ENCODE measurements at regions not wholly inside any gene's neighbourhood (a gene's known extent, or its start where the extent isn't known, plus 50 kb on each side); places are given as distances from the start of the nearest gene placed in this dataset.

GRCh38 chr1:238171985-238172384 is 281.3 kb upstream of the ZP4 start:
- Histone ChIP-seq H3K4me3 (no peak overlapping the region), H3K4me1 (peaks cover 7% of the 10 kb centered on the region), H3K9me3 (no peaks in the 10 kb centered on the region), H3K36me3 (replicated peaks) (no peaks in the 10 kb centered on the region), H3K27me3 (ENCODE audit: low read depth) (no peaks in the 10 kb centered on the region)
- DNase-seq (ENCODE audit: low spot score in 2 of 2): no peak
- in situ Hi-C loops (cut with MboI; ENCODE audit: low sequenced_read_pairs): no loop called here

DNA sequence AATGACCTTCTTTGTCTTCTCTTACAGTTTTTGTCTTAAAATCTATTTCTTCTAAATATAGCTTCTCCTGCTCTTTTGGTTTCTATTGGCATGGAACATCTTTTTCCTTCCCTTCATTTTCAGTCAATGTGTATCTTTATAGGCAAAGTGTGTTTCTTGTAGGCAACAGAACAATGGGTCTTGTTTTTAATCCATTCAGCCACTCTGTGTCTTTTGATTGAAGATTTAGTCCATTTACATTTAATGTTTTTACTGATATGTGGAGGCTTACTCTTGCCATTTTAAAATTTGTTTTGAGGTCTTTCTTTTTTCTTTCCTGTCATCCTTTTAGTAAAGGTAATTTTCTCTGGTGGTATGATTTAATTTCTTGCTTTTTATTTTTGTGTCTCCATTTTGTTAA is 271.2 kb upstream of the ZP4 start:
- H3K4me1 ChIP-seq: no peaks in the 10 kb centered on the region
- no peaks in the 10 kb centered on the region for H3K36me3 ChIP-seq (replicated peaks)
- DNase-seq (ENCODE audit: low spot score in 2 of 2): no peak
- H3K9me3 ChIP-seq: peaks cover 7% of the 10 kb centered on the region
- no peaks in the 10 kb centered on the region for H3K27me3 ChIP-seq (ENCODE audit: low read depth)
- H3K4me3 ChIP-seq: no peak overlapping the region
- in situ Hi-C loops (cut with MboI; ENCODE audit: low sequenced_read_pairs): no loop called here

DNA sequence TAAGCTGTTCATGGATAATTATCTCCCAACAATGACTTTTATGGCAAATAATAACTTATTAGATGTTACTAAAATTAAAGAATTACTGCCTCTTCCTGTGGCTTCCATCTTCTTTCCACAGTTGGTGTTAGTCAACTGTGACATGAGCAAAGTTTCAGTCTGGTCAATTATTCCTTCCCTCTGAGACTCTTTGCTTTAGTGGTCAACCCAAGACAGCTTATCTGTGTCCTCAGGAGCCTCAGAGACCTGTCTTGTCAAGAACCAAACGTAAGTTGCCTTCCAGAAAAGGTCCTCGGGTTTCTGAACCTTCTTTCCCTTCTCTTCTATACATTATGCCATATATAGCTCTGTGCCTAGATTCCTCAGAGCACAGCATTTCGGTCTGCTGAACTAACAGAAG is 263.2 kb upstream of the ZP4 start:
- Histone ChIP-seq H3K9me3 (no peaks in the 10 kb centered on the region), H3K27me3 (ENCODE audit: low read depth) (no peaks in the 10 kb centered on the region), H3K4me3 (no peak overlapping the region), H3K36me3 (replicated peaks) (no peaks in the 10 kb centered on the region), H3K4me1 (no peaks in the 10 kb centered on the region)
- in situ Hi-C loops (cut with MboI; ENCODE audit: low sequenced_read_pairs): no loop called here
- DNase-seq (ENCODE audit: low spot score in 2 of 2): no peak

DNA sequence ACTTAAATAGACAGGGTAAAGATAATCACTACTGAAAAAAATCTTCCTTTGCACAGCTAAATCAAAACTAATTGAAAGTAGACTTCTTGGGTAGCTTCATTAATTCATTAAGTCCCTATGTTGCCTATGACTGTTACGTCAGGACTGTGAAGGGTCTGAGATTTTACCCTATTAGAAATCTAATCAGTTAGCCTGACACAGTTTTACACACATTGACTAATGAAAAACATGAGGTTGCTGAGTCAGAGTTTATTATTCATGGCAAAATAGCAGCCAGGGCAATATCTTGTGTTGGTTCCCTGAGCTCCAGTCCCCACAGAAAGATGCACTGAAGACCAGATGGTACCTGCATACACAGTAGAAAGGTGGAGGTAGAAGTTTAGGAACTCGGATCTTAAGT is 262.5 kb upstream of the ZP4 start:
- Histone ChIP-seq H3K36me3 (replicated peaks) (no peaks in the 10 kb centered on the region), H3K9me3 (no peaks in the 10 kb centered on the region), H3K4me1 (no peaks in the 10 kb centered on the region), H3K27me3 (ENCODE audit: low read depth) (no peaks in the 10 kb centered on the region), H3K4me3 (no peak overlapping the region)
- in situ Hi-C loops (cut with MboI; ENCODE audit: low sequenced_read_pairs): no loop called here
- DNase-seq (ENCODE audit: low spot score in 2 of 2): no peak

DNA sequence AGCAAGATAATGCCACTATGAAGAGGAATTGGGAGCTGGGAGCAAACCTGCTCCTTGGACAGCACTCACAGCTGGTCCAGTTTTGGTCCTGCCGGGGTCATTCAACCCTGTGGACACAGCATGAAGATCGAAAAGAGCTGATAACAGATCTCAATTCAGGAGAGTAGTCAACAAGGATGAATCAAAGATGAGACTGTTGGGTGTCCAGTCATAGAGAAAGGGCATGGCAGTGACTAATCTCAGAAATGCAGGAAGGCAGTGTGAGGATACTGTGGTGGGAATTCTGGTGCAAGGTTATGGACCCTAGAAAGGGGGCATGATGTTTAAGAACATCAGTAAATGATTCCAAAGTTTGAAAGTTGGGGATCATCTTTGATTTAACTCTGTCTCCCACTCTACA is 261.4 kb upstream of the ZP4 start:
- Histone ChIP-seq H3K27me3 (ENCODE audit: low read depth) (no peaks in the 10 kb centered on the region), H3K36me3 (replicated peaks) (no peaks in the 10 kb centered on the region), H3K4me1 (no peaks in the 10 kb centered on the region), H3K9me3 (no peaks in the 10 kb centered on the region), H3K4me3 (no peak overlapping the region)
- no peak for DNase-seq (ENCODE audit: low spot score in 2 of 2)
- in situ Hi-C loops (cut with MboI; ENCODE audit: low sequenced_read_pairs): no loop called here

GRCh38 chr1:238143038-238143437 is 252.3 kb upstream of the ZP4 start:
- in situ Hi-C loops (cut with MboI; ENCODE audit: low sequenced_read_pairs): no loop called here
- H3K4me1 ChIP-seq: peaks cover 10% of the 10 kb centered on the region
- no peak overlapping the region for H3K4me3 ChIP-seq
- no peaks in the 10 kb centered on the region for H3K36me3 ChIP-seq (replicated peaks)
- no peak for DNase-seq (ENCODE audit: low spot score in 2 of 2)
- H3K9me3 ChIP-seq: no peaks in the 10 kb centered on the region
- H3K27me3 ChIP-seq (ENCODE audit: low read depth): no peaks in the 10 kb centered on the region

DNA sequence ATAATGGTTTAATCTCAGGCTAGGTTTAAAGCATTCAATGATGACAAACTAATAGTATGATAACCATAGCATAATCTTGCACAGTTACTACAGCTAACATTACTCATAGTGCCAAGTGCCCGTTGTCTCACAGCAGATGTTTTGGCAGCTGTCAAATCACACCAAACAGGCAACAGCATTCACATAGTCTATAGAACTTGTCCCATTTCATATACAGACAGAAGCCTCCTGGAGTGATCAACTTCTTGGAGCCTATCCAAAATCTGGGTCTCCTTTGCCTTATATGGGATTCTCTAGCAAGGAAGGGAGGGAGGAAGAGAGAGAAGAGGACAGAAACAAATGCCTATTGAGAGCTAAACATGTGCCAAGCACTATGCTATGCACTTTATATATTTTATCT is 250.6 kb upstream of the ZP4 start:
- Histone ChIP-seq H3K4me1 (peaks cover 10% of the 10 kb centered on the region), H3K9me3 (no peaks in the 10 kb centered on the region), H3K36me3 (replicated peaks) (no peaks in the 10 kb centered on the region), H3K27me3 (ENCODE audit: low read depth) (no peaks in the 10 kb centered on the region), H3K4me3 (no peak overlapping the region)
- DNase-seq (ENCODE audit: low spot score in 2 of 2): no peak
- in situ Hi-C loops (cut with MboI; ENCODE audit: low sequenced_read_pairs): no loop called here

DNA sequence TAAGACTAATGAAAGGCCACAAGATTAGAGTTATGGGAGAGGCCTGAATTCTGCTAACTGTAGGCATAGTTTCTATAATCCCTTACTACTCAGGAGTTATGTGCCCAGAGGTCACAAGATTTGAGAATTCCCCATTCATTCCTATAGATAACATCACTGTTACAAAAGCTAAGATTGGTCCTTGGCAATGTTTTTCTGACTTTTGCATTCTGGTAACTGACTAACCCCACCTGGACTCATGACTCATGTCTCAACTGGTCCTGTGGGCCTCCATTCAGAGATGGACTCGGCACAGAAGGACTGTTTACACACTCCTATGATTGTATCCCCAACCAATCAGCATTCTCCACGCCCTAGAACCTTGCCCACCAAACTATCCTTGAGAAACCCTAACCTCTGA is 249.0 kb upstream of the ZP4 start:
- in situ Hi-C loops (cut with MboI; ENCODE audit: low sequenced_read_pairs): no loop called here
- Histone ChIP-seq H3K36me3 (replicated peaks) (no peaks in the 10 kb centered on the region), H3K9me3 (no peaks in the 10 kb centered on the region), H3K27me3 (ENCODE audit: low read depth) (no peaks in the 10 kb centered on the region), H3K4me1 (peaks cover 10% of the 10 kb centered on the region), H3K4me3 (no peak overlapping the region)
- DNase-seq (ENCODE audit: low spot score in 2 of 2): no peak

- in situ Hi-C loops (cut with MboI; ENCODE audit: low sequenced_read_pairs): no loop called here
- no peak for DNase-seq (ENCODE audit: low spot score in 2 of 2)
- Histone ChIP-seq H3K4me3 (no peak overlapping the region), H3K4me1 (peaks cover 9% of the 10 kb centered on the region), H3K9me3 (no peaks in the 10 kb centered on the region), H3K36me3 (replicated peaks) (no peaks in the 10 kb centered on the region), H3K27me3 (ENCODE audit: low read depth) (no peaks in the 10 kb centered on the region)
Observed at GRCh38 chr1:238138059-238138626, 247.4 kb upstream of the ZP4 start.

DNA sequence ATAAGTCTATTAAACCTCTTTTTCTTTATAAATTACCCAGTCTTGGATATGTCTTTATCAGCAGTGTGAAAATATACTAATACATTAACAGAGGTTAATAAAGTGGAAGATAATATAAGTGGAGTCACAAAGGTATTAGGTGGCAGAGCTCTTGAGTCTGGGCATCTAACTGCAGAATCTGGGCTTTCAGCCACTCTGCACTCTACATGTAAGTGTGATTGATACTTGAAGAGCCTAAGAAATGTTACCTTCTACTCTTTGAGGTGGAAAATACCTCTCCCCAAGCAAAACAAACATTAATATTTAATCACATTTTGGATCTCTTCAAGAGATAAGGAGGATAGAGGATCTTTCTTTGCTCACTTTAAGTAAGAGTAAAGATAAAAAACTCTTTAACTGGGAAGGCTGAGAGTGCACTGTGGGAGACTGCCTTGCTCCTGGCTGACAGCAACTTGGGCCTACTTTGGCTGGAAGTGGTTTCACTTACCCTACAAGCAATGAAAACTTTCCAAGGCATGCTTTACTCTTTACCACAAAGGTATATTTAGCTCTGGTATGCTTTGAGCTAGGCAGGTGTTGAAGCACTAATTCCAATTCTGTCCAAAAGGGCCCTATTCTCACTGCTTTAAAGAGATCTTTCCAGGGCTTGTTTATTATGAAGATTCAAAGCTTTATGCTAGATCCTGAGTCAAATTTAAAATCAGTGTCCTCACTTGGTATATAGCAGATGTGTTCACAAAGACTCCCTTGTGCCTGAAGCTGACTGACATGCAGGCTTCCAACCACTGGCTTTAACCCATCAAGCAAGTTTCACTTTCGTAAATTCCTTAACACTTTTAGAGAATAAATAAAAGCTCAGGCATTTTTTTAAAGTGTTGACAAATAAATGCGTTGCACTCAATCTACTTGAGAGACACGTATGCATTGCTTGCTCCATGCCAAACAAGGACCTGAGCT is 245.3 kb upstream of the ZP4 start:
- no peaks in the 10 kb centered on the region for H3K27me3 ChIP-seq (ENCODE audit: low read depth)
- no peak overlapping the region for H3K4me3 ChIP-seq
- no peak for DNase-seq (ENCODE audit: low spot score in 2 of 2)
- H3K4me1 ChIP-seq: peaks cover 7% of the 10 kb centered on the region
- no peaks in the 10 kb centered on the region for H3K9me3 ChIP-seq
- in situ Hi-C loops (cut with MboI; ENCODE audit: low sequenced_read_pairs): no loop called here
- no peaks in the 10 kb centered on the region for H3K36me3 ChIP-seq (replicated peaks)

DNA sequence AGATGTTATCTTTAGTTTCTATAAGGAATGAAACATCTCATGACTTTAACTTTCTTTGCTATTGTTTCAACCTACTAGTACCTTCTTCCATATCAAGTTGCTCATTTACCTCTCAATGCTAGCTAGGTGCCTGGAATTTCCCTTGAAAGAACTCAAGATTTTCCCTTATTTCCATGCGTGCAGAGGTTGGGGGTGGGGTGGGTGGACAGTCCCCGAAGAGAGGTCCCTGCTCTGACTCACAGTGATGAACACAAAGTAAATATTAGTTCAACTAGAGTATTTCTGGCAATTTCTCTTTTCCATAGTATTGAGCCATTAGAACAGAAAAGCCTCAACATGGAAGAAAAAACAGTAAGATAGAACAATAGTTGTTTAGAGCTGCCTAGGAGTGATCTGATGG is 239.0 kb upstream of the ZP4 start:
- H3K36me3 ChIP-seq (replicated peaks): no peaks in the 10 kb centered on the region
- H3K9me3 ChIP-seq: 0 out of 2 replicates have a peak, but pooled peaks cover 2% of the 10 kb centered on the region
- in situ Hi-C loops (cut with MboI; ENCODE audit: low sequenced_read_pairs): no loop called here
- DNase-seq (ENCODE audit: low spot score in 2 of 2): no peak
- H3K4me1 ChIP-seq: no peaks in the 10 kb centered on the region
- no peak overlapping the region for H3K4me3 ChIP-seq
- no peaks in the 10 kb centered on the region for H3K27me3 ChIP-seq (ENCODE audit: low read depth)

- Histone ChIP-seq H3K4me1 (no peaks in the 10 kb centered on the region), H3K9me3 (0 out of 2 replicates have a peak, but pooled peaks cover 2% of the 10 kb centered on the region), H3K4me3 (no peak overlapping the region), H3K36me3 (replicated peaks) (no peaks in the 10 kb centered on the region), H3K27me3 (ENCODE audit: low read depth) (no peaks in the 10 kb centered on the region)
- in situ Hi-C loops (cut with MboI; ENCODE audit: low sequenced_read_pairs): no loop called here
- no peak for DNase-seq (ENCODE audit: low spot score in 2 of 2)
Observed at GRCh38 chr1:238123201-238123600, 232.5 kb upstream of the ZP4 start.

- no peak overlapping the region for H3K4me3 ChIP-seq
- H3K27me3 ChIP-seq (ENCODE audit: low read depth): no peaks in the 10 kb centered on the region
- H3K36me3 ChIP-seq (replicated peaks): no peaks in the 10 kb centered on the region
- no peak for DNase-seq (ENCODE audit: low spot score in 2 of 2)
- H3K4me1 ChIP-seq: no peaks in the 10 kb centered on the region
- in situ Hi-C loops (cut with MboI; ENCODE audit: low sequenced_read_pairs): no loop called here
- H3K9me3 ChIP-seq: 0 out of 2 replicates have a peak, but pooled peaks cover 1% of the 10 kb centered on the region
Observed at GRCh38 chr1:238119861-238120260, 229.1 kb upstream of the ZP4 start.

DNA sequence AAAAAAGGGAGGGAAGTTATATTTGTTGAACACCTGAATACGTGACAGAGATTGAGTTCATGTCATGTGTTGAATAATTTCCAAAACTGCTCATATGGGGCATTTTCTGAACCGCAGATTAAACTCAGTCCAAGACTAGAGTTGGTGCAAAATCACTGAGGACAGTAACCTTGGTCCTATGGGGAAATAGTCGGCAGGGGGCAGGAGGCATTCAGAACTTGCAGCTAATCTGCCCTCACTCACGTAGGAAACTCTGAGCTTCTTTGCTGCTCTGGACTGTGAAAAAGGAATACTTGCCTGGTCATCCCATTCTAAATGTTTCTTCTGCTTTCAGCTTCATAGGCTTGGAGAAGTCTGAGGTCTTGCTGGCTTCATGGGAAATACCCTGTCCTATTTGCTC is 228.3 kb upstream of the ZP4 start:
- no peaks in the 10 kb centered on the region for H3K4me1 ChIP-seq
- no peaks in the 10 kb centered on the region for H3K27me3 ChIP-seq (ENCODE audit: low read depth)
- in situ Hi-C loops (cut with MboI; ENCODE audit: low sequenced_read_pairs): no loop called here
- H3K4me3 ChIP-seq: no peak overlapping the region
- peak in 1 of 2 experiments; percentile 38 for DNase-seq (ENCODE audit: low spot score in 2 of 2)
- H3K9me3 ChIP-seq: no peaks in the 10 kb centered on the region
- no peaks in the 10 kb centered on the region for H3K36me3 ChIP-seq (replicated peaks)
